ENCODE measurements at regions not wholly inside any gene's neighbourhood (a gene's known extent, or its start where the extent isn't known, plus 50 kb on each side); places are given as distances from the start of the nearest gene placed in this dataset.

DNA sequence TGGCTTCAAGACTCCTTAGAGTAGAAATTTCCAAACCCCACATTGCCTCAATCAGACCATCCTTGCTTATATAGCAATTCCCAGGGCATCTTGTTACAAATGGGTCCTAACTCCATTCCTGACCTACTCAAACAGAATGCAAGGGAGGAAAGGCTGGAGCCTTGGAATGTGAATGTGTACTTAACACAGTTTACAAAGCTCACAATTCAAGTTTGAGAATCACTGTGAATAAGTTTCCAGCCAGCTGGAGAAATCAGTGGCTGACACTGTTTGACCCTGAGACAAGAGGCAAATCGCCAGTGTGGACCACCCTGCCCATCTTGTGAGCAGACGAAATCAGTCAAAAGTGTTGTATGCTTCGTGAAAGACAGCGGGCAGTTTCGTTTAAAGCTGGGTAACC, 65.5 kb downstream of the SOWAHC start:
- no peak for TF ChIP-seq POLR2A (IDR thresholded peaks at IDR 0.05)
- TF ChIP-seq CTCF (IDR thresholded peaks at IDR 0.05), result no peak

Measured in sigmoid colon (tissue), 3 donors.